K562 (cell line): ENCODE measurements at regions not wholly inside any gene's neighbourhood (a gene's known extent, or its start where the extent isn't known, plus 50 kb on each side); places are given as distances from the start of the nearest gene placed in this dataset.

Source experiments
- TAF15 ChIP-seq: fragments of 200-400 bp; formaldehyde crosslinking; IDR thresholded peaks from 2 replicates; pipeline ENCODE4 v1.6.1; 2017; ENCODE audit warnings: mild to moderate bottlenecking, low read depth, low read length, moderate library complexity
- ZNF174 ChIP-seq: fragments of 250-450 bp; sonication (Bioruptor Pico); IDR thresholded peaks from 2 replicates; pipeline ENCODE4 v1.4.0; 2020; ENCODE audit warnings: mild to moderate bottlenecking
- ZNF3 ChIP-seq: fragments of 250-450 bp; sonication (Bioruptor Pico); IDR thresholded peaks from 2 replicates; pipeline ENCODE4 v1.5.0; 2021; ENCODE audit warnings: mild to moderate bottlenecking, moderate library complexity
- ZNF444 ChIP-seq: fragments of 250-450 bp; sonication (Bioruptor Pico); IDR thresholded peaks from 2 replicates; pipeline ENCODE4 v1.4.0; 2020; ENCODE audit warnings: mild to moderate bottlenecking, moderate library complexity
- TF ChIP-seq, protein P1 (sequence below): fragments of 450-650 bp; IDR thresholded peaks from 2 replicates; pipeline ENCODE4 v1.6.1; 2018; ENCODE audit not compliant: partially characterized antibody
- TF ChIP-seq, protein P2 (sequence below), 2 experiments: fragments of 450-650 bp; formaldehyde crosslinking in 1 of 2; IDR thresholded peaks; 2 replicates each; pipeline versions ENCODE4 v1.4.0 to v1.6.1; 2014 to 2020; ENCODE audit warnings: mild to moderate bottlenecking in 2 of 2, borderline replicate concordance in 1 of 2, low read depth in 1 of 2

DNA sequence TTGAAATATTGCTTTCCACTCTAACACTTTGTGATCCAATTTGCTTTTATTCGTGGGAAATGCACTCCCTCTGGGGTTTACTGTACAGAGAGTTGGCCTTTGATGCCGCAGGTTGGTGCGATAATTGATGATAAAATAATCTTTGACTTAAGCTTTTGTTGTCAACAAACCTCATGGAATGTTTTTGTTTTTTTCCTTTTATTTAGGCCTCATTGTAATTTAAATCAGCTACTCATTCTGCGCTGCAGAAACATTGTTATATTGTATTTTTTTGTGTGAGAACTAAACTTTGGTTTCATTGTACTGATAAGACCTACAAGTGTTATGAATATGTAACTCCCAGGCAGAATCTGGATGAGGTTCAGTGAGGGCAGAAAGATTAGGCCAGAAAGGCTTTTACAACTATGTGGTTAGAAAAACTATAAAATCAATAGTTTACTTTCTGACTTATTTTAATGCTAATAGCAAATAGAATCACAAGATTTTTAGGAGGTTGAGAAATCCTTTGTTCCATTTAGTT lies 76.8 kb upstream of the POM121L12 start (continued):
- TF ChIP-seq ZNF444 (CRISPR knock-in tag) (no peak), TAF15 (no peak), ZNF3 (no peak), ZNF174 (CRISPR knock-in tag) (no peak)
- TF ChIP-seq, protein P1, sequence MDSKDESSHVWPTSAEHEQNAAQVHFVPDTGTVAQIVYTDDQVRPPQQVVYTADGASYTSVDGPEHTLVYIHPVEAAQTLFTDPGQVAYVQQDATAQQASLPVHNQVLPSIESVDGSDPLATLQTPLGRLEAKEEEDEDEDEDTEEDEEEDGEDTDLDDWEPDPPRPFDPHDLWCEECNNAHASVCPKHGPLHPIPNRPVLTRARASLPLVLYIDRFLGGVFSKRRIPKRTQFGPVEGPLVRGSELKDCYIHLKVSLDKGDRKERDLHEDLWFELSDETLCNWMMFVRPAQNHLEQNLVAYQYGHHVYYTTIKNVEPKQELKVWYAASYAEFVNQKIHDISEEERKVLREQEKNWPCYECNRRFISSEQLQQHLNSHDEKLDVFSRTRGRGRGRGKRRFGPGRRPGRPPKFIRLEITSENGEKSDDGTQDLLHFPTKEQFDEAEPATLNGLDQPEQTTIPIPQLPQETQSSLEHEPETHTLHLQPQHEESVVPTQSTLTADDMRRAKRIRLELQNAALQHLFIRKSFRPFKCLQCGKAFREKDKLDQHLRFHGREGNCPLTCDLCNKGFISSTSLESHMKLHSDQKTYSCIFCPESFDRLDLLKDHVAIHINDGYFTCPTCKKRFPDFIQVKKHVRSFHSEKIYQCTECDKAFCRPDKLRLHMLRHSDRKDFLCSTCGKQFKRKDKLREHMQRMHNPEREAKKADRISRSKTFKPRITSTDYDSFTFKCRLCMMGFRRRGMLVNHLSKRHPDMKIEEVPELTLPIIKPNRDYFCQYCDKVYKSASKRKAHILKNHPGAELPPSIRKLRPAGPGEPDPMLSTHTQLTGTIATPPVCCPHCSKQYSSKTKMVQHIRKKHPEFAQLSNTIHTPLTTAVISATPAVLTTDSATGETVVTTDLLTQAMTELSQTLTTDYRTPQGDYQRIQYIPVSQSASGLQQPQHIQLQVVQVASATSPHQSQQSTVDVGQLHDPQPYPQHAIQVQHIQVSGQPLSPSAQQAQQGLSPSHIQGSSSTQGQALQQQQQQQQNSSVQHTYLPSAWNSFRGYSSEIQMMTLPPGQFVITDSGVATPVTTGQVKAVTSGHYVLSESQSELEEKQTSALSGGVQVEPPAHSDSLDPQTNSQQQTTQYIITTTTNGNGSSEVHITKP: no peak
- TF ChIP-seq, protein P2, sequence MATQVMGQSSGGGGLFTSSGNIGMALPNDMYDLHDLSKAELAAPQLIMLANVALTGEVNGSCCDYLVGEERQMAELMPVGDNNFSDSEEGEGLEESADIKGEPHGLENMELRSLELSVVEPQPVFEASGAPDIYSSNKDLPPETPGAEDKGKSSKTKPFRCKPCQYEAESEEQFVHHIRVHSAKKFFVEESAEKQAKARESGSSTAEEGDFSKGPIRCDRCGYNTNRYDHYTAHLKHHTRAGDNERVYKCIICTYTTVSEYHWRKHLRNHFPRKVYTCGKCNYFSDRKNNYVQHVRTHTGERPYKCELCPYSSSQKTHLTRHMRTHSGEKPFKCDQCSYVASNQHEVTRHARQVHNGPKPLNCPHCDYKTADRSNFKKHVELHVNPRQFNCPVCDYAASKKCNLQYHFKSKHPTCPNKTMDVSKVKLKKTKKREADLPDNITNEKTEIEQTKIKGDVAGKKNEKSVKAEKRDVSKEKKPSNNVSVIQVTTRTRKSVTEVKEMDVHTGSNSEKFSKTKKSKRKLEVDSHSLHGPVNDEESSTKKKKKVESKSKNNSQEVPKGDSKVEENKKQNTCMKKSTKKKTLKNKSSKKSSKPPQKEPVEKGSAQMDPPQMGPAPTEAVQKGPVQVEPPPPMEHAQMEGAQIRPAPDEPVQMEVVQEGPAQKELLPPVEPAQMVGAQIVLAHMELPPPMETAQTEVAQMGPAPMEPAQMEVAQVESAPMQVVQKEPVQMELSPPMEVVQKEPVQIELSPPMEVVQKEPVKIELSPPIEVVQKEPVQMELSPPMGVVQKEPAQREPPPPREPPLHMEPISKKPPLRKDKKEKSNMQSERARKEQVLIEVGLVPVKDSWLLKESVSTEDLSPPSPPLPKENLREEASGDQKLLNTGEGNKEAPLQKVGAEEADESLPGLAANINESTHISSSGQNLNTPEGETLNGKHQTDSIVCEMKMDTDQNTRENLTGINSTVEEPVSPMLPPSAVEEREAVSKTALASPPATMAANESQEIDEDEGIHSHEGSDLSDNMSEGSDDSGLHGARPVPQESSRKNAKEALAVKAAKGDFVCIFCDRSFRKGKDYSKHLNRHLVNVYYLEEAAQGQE (IDR thresholded peaks at IDR 0.05; ENCODE audit: borderline replicate concordance): no peak
- TF ChIP-seq, protein P2 (CRISPR knock-in tag; IDR thresholded peaks at IDR 0.05; ENCODE audit: low read depth): no peak
